Pulmonary artery endothelial cell (primary cell): ENCODE measurements at regions not wholly inside any gene's neighbourhood (a gene's known extent, or its start where the extent isn't known, plus 50 kb on each side); places are given as distances from the start of the nearest gene placed in this dataset.
"Not testable (repeated sequence)": the region's sequence is repeated elsewhere in the genome, so short reads cannot be mapped to it uniquely, and the experiment has no call there.

ENCODE experiments used
- DNase-seq: peaks from one replicate; pipeline ENCODE4 v3.0.0-alpha.2; 2011; ENCODE audit warnings: low read depth, low spot score

DNA sequence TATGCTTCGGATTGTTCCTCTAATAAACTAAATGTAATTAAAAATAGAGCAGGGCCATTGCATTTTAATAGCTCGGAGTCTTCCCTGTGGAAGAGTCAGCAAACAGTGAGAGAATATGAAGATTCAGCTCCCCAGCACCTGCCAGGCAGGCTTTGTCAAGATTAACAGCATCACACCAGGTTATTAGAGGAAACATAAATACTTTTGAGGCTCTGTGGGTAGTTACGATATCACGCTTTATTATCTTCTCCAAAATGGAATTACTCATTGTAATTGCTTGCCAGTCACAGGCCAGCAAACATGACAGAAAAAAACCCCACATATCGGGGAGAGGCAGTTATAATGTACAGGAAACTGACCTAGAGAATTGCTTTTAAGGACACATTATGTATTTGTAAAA, 303.9 kb downstream of the CPS1 start:
- DNase-seq, result no peak

DNA sequence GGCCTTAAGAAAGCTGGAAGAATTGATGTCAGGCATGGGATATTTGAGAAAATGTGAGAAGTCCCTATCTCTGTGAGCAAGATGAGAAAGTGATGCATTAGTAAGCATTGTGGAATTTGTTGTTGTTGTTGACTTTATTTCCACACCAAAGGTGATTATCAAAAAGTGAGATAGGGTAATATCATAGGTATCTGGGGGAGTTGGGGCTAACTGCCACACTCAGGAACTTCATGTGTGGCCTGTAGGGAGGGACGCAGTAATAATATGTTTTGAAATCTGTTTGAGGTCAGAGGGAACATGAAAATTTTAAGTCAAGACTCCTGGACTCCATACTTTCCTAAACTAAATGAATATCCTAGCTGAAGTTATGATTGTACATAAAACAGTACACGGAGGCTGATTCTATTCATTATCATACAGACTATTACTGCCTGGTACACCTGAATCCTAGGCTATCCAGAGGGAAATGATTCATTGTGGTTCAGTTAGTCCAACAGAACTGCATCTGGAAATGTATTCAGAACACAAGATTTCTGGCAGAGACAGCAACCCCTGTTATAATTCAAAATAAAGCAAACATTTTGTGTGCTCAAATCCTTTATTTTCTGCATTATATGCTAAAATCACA, 304.8 kb downstream of the CPS1 start:
- DNase-seq, result no peak

DNA sequence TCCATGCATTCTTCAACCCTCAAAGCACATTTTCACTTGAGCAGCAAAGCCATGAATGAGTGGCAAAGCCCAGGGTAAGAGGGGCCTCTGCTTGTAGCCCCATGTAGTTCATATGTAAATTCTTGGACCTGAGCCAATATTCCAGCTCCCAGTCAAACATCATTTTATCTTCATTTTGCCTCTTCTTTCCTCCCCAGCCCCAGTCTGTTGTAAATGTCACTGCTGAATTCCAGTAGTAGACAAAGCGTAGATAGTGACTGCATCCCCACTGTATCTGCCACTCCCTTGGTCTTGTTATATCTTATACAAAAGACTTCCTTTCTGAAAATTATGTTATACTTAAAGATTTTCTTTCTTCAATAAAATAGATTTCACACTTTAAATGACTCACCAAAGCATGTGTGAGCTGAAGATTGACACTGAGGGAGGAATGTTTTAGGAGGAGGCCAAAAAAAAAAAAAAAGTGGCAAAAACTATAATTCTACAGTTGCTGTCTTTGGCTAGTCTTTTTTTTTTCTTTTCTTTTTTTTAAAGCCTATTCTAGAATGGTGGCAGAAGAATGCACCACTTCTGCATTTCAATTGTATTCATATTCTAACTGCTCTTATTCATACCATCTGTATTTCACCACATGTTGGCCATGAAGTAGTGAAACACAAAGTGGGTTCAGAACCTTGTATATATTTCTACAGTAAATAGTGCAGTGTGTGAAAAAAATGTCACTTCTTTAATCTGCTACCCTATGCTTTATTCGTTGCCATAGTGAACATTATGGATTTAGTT, 306.1 kb downstream of the CPS1 start:
- DNase-seq, result no peak

DNA sequence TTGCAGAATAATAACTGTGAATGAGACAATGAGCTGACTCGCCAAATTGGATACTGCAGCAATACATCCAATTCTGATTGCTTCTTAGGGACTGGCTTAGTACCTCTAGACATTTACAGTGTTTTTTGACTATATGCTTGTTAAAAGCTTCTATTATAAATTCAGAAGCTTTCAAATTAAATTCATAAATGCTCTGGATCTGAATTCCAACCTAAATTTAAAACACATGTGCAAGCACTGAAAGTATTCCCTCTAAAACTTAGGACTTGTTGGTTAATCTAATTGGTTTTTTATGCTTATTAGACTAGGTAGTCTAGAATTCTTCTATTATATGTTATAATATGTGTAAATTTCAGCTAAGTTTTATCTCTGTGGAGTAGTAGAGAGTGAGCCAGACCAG, 306.9 kb downstream of the CPS1 start:
- no peak for DNase-seq

DNA sequence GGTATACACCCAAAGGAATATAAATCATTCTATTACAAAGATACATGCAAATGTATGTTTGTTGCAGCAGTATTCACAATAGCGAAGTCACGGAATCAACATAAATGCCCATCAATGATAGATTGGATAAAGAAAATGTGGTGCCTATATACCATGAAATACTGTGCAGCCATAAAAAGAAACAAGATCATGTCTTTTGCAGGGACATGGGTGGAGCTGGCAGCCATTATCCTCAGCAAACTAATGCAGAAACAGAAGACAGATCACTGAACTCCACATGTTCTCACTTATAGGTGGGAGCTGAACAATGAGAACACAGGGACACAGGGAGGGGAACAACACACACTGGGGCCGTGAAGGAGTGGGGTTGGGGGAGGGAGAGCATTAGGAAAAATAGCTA, 315.2 kb downstream of the CPS1 start:
- DNase-seq, result not testable (repeated sequence)

DNA sequence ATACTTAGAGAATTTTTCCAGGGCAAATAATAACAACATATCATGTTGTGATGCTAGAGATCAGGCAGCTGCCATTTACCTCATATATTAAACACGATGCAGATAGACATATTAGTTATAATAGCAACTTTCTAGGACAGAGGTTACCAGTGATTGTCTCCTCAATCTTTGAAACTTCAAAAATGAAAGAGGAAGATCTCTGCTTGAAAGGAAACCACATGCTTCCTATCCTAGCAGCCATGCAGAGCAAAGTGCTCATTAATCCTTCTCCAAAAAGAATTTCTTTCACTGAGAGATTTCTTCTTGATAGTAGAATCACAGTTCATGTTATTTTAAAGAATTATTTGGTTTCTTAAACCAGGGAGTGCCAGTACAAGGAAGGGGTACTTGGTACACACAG, 317.2 kb downstream of the CPS1 start:
- no peak for DNase-seq

DNA sequence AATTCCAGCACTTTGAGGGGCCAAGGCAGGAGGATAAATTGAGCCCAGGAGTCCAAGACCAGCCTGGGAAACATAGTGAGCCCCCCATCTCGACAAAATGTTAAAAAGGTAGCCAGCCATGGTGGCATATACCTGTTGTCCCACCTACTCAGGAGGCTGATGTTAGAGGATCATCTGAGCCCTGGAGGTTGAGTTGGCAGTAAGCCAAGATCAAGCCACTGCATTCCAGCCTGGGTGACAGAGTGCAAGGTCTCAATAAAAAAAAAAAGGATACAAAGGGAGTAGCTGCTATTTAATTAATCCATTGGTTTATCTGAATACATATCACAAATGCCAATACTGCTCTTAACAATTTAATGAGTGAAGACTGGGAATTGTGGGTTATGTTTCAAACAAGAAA, 327.8 kb downstream of the CPS1 start:
- DNase-seq, result no peak

DNA sequence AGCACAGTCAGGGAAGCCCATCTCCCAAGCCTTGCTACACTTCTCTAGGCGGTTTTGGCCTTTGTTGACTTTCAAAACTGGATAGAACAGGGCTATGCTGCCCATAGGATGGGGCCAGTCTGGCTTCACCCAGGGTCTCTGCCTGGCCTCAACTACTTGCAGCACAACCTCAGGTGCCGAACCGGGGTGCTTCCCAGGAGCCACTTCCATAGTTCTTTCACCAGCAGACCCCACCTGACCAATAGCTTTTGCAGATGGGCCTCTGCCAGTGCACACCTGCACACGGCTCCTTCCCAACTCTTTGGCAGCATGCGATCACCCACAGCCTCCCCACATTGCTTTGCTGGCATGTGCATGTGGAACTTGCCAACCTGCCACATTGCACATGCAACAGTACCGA, 331.6 kb downstream of the CPS1 start:
- no peak for DNase-seq

DNA sequence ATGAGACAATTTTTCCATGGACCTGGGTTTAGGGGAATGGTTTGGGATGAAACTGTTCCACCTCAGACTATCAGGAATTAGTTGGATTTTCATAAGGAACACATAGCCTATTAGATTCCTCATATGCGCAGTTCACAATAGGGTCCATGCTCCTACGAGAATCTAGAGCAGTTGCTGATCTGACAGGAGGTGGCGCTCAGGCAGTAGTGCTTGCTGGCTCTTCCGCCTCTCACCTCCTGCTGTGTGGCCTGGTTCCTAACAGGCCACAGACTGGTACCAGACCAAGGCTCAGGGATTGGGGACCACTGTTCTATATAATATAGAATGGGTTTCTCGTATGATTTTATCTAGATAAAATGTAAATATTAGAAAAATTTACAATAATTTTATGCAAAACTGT, 338.7 kb downstream of the CPS1 start:
- no peak for DNase-seq

DNA sequence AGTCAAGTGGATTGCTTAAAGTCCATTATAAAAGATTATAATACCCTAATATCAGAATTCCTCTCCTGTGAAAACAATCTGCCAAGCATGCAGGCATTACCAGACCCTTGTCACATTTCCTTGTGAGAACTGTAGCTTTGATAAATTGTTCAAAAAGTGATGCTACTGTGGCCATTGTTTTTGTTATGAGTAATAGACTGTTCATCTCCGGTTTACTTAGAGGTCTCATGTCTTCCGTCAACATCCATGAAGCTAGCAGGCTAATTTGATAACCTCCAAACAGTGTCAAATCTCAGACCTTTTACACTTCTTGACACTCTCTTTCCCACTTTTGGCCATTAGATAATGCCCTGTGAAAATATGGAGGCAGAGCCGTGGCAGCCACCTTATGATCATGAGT, 342.7 kb downstream of the CPS1 start:
- no peak for DNase-seq

DNA sequence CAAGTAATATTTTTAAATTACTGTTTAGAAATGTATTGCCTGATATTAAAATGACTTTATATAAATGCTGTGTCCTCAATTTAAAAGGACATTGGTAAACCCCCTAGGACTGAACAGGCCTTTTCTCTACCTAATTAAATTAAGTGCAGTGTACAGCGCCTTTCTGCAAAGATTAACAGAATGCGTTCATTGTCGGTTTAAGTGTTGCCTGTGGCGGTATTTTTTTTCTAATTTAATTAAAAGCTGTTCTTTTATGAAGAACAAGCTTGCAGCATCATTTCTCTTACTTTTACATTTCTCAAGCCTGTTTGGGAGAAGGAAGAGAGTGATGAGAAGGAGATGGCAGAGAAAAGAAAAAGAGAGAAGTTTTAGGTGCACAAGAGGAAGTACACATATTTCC, 344.9 kb downstream of the CPS1 start:
- DNase-seq, result no peak

DNA sequence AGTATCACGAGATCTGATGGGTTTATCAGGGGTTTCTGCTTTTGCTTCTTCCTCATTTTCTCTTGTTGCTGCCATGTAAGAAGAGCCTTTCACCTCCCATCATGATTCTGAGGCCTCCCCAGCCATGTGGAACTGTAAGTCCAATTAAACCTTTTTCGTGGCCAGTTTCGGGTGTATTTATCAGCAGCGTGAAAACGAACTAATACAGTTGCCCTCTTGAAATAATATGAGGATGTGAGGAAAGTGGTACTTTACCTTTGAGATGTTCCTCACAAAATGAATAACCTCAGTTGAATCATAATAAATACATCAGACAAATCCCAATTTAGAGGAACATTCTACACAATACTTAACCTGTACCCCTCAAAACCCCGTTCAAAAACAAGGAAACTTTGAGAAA, 356.4 kb downstream of the CPS1 start:
- no peak for DNase-seq

DNA sequence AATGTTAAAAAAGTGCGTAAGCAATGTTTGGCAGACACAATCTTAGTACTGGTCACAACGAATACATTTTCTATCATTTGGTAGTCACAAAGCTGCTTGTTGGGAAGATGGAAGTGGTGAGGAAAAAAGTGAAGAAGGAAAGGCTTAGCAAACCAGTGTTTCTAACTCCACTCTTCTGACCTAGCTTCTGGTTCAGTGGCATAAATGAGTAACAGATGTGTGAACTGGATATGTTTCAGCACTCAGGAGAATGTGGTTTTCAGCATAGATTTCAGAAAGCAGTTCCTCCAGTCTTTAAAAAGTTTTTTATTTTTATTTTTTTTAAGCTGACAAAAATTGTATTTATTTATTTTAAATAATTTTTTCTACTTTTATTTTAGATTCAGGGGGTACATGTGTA, 357.1 kb downstream of the CPS1 start:
- no peak for DNase-seq

DNA sequence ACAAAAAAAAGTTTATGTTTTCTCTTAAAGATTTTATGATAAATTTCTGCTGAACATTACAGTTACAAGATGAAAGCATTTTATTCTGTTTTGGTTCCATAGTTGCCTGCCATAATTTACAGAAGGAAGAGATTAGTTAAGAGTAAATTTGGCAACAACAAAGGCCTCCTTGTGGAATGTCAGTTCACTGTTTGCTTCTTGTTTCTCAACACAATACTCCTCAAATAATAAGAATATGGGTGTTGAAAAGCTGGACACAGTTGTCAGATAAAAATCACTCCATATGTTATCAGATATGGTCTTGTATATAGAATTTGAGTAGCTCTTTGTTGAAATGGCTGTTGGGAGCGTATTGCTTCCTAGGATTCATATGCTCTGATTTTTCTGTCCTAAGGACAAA, 359.5 kb downstream of the CPS1 start:
- DNase-seq, result no peak

DNA sequence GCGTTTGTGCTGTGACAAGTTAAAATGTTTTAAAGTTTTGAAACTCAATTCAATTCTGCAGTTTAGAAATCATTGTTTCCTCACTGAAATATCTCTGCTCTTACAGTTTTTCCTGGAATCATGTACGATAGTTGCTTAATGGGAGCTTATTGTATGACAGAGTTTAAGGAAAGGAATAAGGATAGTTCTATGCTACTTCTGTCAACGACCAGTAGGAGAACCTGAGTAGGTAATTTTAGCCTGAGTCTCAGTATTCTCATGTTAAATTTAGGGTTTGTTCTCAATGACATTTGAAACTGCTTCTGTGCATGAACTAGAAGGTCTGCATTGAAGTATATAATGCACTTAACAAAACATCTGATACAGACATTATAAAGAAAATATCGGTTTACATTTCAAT, 361.1 kb downstream of the CPS1 start:
- no peak for DNase-seq

DNA sequence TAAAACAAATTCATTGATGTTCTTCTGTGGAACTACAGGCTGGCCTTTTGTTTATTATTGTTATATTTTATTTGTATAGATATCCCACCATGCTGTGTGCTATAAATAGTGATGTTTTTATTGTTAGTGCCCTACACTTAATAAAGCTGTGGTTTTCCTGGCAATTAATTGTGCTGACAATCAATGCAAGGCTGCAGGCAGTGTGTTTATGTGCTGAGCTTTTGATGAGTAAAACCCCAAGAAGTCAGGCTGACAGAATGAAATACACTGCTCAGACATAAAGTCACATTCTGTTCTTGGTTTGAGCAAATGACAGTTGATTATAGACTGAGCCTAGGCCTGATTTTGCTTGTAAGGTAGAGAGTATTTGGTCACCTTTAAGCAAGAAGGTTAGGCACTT, 362.7 kb downstream of the CPS1 start:
- no peak for DNase-seq

DNA sequence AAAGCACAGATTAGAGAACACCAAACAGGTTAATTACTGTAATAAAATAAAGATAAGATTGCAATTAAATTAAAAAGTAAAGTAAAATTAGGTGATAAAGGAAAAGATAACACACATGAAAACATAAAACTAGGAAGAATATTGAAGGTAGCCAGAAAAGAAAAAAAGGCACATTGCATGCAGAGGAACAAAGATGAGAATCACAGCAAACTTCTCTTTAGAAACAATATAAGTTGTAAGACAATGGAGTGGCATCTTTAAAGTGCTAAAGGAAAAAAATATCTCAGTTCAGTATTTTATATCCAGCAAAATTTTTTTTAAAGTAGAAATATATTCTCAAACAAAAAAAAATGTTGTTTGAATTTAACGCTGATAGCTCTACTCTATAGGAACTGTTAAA, 366.0 kb downstream of the CPS1 start:
- no peak for DNase-seq

DNA sequence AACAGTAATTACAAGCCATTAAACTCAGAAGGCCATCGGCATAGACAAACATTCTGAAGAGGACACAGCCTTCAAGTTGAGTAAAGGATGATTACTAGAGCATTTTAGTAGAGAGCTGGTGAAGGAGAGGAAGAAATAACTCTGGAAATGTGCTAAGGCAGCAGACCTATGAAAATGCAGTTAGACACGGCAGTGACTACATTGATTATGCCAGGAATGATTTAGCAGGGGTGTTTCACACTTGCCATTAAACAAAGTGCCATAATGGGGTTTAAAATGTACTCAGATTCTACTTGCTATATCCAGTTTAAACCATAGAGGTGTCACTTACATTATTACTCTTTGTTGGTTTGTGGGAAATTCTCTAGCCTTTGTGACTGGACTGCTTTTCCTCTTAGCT, 372.3 kb downstream of the CPS1 start:
- no peak for DNase-seq

DNA sequence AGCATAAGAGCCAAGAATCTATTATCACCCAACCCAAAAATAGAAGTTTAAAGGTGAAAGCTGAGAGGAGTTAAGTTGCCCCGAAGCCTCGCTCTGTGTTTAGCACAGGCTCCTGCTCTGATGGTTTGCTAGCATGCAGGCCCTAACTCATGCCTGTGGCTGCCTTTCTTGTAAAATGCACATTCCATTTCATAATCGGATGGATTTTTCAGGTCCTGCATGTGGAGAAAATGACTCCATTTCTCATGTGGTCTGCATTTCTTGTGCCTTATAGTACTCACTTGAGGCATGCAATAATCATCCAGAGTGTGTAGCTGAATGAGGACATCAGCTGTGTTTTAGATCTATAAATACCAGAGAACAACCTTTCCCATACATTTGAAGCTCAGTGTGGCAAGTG, 381.8 kb downstream of the CPS1 start:
- no peak for DNase-seq

DNA sequence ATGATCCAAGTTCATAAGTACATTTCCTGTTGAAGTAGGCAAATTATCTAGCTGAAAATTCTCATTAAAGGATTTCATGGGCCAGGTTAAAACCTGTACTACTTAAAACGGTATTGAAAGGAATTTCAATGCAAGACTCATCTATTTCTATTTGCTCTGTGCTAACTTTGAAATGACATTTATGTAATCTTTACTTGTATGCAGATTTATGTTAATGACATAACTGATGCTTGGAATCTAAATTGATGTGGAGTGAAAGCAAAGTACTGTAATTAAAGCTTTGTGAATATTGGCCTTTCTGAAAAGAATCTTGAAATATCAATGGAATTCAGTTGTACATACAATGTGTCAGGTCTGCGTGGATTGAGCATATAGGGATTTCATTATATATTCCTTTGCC, 390.0 kb downstream of the CPS1 start:
- DNase-seq, result no peak

DNA sequence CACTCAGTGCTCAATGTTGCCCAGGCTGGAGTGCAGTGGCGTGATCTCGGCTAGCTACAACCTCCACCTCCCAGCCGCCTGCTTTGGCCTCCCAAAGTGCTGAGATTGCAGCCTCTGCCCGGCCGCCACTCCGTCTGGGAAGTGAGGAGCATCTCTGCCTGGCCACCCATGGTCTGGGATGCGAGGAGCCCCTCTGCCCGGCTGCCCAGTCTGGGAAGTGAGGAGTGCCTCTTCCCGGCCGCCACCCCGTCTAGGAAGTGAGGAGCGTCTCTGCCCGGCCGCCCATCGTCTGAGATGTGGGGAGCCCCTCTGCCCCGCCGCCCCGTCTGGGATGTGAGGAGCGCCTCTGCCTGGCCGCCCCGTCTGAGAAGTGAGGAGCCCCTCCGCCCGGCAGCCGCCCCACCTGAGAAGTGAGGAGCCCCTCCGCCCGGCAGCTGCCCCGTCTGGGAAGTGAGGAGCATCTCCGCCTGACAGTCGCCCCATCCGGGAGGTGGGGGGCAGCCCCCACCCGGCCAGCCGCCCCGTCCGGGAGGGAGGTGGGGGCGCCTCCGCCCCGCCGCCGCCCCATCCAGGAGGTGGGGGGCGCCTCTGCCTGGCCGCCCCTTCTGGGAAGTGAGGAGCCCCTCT, 394.1 kb downstream of the CPS1 start:
- DNase-seq, result not testable (repeated sequence)

DNA sequence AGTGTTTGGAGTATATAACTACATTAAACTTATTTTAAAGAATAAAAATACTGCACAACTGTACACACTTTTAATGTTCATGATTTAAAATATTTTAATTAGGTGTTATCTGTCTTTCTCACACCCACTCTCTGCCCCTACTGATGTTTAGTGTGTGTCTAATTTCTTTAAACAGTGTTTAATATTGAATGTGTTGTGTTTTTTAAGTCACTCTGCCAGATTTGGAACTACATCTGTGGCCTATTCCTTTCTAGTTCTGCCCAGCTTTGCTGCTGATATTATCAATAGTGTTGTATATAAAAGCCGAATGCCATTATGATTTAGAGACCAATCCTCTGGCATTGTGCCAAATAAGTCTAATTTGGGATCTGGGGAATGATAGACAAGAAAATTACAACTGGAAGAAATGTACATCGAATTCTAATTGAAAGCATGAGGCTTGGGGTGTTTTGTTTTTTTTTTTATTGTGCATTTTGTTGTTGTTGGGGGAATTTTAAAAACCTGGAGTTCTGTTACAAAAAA, 398.0 kb downstream of the CPS1 start:
- DNase-seq, result no peak

DNA sequence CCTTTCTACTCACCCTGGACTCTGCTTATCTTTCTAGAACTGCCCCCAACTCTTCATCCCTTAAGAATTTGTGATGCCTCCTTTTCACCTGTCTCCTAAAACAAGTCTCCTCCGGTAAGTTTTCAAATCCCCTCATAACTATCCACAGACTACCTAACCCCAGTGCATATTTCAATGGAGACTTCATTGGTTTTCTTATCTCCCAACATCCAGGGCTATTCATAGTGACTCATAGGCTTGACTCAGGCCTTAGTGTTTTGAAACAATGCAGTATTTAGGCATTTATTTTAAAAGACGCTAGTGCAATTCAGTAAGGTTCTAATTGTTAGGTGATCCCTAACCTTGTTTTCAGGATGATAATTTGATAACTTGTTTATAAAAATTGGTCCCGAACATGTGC, 399.2 kb downstream of the CPS1 start:
- DNase-seq, result no peak
